ENCODE measurements at regions not wholly inside any gene's neighbourhood (a gene's known extent, or its start where the extent isn't known, plus 50 kb on each side); places are given as distances from the start of the nearest gene placed in this dataset.

GRCh38 chr7:51467384-51468017, 150.9 kb upstream of the COBL start:
- TF ChIP-seq, protein P1, sequence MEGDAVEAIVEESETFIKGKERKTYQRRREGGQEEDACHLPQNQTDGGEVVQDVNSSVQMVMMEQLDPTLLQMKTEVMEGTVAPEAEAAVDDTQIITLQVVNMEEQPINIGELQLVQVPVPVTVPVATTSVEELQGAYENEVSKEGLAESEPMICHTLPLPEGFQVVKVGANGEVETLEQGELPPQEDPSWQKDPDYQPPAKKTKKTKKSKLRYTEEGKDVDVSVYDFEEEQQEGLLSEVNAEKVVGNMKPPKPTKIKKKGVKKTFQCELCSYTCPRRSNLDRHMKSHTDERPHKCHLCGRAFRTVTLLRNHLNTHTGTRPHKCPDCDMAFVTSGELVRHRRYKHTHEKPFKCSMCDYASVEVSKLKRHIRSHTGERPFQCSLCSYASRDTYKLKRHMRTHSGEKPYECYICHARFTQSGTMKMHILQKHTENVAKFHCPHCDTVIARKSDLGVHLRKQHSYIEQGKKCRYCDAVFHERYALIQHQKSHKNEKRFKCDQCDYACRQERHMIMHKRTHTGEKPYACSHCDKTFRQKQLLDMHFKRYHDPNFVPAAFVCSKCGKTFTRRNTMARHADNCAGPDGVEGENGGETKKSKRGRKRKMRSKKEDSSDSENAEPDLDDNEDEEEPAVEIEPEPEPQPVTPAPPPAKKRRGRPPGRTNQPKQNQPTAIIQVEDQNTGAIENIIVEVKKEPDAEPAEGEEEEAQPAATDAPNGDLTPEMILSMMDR (conservative IDR thresholded peaks at IDR 0.05) = no peak
- TF ChIP-seq EZH2 (IDR thresholded peaks at IDR 0.05; ENCODE audit: low read depth) = no peak
